ENCODE measurements at regions not wholly inside any gene's neighbourhood (a gene's known extent, or its start where the extent isn't known, plus 50 kb on each side); places are given as distances from the start of the nearest gene placed in this dataset.
"Not testable (repeated sequence)": the region's sequence is repeated elsewhere in the genome, so short reads cannot be mapped to it uniquely, and the experiment has no call there.

DNA sequence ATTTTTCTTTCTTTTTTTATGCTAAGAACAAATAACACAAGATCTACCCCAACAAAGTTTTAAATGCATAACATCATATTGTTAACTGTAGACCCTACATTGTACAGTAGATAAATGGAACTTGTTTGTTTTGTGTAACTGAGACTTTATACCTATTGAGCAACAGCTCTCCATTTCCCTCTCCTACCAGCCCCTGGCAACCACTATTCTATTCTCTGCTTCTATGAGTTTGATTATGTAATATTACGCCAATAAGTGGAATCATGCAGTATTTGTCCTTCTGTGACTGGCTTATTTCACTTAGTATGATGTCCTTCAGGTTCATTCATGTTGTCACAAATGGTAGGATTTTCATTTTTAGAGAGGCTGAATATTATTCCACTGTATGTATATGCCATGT lies 308.2 kb upstream of the PRR16 start:
- DNase-seq, result no peak

DNA sequence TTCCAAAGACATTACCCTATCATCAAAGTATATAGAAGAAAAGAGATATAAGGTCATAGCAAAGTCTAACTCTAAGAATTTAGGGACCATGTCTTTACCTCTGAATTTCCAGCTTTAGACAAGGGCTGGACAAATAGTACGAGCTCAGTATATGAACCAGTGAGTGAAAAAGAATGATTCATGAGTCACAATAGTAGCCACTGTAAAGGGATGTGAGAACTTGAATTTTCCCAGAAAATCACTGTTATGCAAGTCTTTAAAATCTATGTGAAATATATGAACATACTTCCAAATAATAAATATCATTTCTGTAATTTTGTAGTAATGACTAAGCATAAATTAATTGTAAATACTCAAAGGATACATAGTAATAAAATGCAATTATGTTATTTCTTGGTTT lies 305.9 kb upstream of the PRR16 start:
- no peak for DNase-seq

DNA sequence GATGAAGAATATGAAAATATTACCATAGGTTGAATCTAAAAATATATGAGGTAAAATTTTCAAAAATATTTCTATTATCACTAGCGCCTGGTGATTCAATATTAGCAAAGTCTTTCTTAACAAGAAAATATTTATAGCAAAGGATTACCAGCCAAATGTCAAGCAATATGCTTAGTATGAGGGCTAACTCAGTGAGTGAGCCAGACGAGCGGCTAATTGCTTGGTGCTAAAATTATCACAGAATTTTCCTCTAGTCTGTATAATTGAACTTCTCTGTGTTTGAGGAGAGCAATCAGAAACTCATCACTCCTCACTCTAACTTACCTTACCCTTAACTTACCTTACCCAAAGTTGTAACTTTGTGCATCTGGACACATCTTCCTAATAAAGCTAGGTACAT lies 304.9 kb upstream of the PRR16 start:
- no peak for DNase-seq

DNA sequence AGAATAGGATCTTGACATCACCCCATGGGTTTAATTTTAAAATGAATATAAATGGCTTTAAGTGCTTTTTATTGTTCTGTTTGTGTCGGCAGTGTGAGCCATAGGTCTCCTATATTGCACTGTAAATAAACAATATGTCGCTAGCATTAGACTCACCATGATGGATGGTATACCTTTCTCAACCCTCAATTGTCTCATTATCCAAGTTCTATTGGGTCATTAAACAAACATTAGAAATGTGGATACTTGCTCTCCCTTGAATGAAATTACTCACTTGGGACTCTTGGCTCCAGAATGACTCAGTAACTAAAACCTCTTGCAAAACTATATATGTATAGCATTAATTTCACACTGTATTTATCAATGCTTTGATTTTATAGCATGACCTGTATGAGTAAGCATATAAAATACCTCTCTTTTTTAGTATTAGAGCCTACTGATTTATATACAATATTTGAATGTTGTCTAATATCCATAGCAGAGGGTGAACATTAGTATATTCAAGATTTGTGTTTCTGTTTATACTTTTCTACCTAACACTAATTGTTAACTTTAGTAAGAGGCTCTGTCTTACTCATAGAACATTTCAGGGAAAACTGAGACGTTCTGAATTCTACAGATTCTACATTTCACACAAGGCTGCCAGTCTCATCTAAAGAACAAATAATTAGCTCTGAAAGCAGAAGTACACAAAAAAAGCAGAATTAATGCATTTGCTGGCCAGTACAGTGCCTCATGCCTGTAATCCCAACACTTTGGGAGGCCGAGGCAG lies 303.8 kb upstream of the PRR16 start:
- DNase-seq, result no peak

DNA sequence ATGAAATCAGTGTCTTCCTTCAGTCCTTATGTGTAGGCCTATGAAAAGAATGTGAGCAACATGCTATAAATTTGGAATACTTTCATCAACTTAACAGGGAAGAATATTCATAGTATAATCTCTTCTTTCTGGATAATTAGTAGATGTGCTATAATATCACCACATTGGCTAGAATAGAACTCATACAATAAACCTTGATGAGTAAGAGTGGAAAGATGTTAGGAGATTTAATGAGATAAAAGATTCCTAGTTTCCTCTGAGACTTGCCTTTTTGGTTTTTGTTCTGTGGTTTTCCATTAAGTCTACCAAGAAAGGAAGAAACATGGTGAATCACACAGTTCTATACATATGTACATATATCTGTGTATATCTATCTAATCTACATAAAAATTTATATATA lies 301.8 kb upstream of the PRR16 start:
- no peak for DNase-seq

DNA sequence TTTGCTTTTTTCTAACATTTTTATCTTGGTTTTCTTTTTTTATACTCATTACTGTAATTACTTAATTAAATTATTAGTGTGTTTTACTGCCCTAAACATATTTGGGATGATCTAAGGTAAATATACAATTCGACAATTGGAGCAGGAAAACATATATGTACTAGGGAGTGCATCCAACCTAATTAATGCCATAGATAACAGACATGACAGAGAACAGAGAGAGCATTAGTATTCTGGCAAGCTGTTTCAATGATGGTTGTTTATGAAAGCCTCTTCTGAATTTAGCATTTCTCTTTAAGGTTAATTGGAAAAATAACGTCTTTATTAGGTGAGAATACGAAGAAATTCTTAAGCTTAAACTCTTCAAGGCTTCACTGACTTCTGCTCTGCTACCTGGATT lies 300.1 kb upstream of the PRR16 start:
- DNase-seq, result no peak

DNA sequence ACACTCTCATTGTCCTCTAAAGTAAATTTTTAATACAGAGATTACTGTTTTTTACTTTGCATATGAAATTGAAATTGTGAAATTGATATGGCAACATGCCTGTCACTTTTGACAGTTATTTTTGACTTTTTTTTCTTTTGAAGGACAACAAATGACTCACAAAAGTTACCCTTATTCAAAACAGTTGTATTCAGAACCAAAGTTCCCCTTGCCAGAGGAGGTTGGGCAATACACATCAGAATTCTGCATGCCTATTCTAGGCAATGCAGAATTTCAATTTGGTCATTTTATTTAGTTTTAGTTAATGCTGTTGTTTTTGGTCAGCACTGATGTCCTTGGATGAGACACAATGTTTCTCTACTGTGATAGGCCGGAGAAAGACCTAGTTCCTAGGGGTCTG lies 299.1 kb upstream of the PRR16 start:
- no peak for DNase-seq

DNA sequence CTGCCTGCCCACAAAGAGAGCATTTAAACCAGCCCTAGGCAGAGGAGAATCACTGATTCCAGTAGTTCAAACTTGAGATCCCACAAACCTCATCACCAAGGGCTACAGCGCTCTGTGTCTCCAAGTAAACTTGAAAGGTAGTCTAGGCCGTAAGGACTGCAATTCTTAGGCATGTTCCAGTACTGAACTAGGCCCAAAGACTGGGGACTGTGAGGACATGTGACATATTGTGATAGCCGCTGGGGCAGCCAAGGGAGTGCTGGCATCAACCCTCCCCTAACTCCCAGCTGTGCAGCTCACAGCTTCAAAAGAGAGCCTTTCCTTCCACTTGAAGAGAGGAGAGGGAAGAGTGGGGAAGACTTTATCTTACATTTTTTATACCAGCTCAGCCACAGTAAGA lies 291.0 kb upstream of the PRR16 start:
- no peak for DNase-seq

DNA sequence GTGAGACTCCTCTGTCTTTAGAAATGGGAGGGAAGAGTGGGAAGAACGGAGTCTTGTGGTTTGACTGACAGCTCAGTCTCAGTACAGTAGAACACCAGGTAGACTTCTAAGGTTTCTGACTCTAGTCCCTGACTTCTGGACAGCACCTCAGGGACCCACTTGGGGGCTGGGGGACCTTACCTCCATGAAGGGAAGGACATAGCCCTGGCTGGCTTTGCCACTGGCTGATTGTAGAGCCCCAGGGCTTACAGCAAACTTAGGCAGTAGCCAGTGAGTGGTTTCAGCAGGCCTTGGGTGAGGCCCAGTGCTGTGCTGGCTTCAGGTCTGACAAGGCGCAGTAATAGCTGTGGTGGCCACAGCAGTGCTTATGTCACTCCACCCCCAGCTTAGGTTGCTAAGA lies 290.0 kb upstream of the PRR16 start:
- DNase-seq, result no peak

DNA sequence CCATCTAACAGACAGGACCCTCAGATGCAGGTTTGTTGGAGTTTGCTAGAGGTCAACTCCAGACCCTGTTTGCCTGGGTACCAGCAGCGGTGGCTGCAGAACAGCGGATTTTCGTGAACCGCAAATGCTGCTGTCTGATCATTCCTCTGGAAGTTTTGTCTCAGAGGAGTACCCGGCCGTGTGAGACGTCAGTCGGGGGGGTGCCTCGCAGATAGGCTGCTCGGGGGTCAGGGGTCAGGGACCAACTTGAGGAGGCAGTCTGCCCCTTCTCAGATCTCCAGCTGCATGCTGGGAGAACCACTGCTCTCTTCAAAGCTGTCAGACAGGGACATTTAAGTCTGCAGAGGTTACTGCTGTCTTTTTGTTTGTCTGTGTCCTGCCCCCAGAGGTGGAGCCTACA lies 282.9 kb upstream of the PRR16 start:
- not testable (repeated sequence) for DNase-seq

DNA sequence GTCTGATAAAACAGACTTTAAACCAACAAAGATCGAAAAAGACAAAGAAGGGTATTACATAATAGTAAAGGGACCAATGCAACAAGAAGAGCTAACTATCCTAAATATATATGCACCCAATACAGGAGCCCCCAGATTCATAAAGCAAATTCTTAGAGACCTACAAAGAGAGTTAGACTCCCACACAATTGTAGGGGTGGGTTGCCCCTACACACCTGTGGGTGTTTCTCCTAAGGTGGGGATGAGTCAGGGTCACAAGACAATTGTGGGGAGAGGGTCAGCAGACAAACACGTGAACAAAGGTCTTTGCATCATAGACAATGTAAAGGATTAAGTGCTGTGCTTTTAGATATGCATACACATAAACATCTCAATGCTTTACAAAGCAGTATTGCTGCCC lies 269.4 kb upstream of the PRR16 start:
- DNase-seq, result not testable (repeated sequence)

DNA sequence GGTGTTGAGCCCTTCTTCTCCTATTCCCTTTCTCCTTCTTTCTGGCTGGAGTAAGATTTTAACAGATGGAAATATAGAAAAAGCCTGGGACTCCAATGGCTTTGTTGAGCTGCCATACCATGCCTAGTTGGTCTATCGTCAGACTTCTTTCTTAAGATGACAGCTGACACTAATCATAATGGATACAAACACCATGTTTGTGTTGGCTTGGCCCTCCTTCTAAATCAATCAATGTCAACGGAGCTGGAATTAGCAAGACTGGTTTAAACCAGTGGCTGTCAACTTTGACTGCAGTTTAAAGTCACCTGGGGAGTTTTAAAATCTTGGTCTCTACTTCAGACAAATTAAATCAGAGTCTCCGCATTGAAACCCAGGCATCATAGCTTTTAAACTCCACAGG lies 264.5 kb upstream of the PRR16 start:
- no peak for DNase-seq

DNA sequence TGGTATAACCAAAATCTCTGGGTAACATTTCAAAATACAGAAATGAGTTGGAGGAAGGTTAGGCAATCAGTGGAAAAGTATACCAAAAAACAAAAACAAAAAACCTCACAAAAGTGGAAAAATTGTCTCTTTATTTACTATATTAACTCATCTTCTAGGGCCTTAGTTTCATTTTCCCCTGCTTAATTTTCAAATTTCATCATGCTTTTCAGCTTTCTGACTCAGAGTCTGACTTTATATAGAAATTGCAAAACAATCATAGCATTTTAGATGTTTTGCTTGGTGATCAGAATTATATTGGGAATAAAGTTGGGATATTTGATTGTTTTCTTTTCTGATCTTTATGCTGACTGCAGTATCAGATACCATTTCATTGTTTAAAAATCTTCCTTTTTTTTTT lies 257.0 kb upstream of the PRR16 start:
- no peak for DNase-seq

DNA sequence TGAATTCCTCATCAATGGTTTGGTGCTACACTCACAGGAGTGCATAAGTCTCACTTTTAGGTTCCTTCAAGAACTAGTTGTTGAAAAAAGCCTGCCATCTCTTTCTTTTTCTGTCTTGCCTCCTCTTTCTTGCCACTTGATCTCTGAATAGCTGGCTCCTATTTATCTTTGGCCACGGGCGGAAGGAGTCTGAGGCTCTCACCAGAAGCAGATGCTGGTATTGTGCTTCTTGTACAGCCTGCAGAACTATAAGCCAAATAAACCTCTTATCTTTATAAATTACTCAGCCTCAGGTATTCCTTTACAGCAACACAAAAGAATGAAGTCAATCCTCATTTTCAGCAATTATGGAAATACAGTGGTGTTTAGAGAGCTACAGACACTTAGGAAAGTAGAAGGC lies 247.1 kb upstream of the PRR16 start:
- no peak for DNase-seq

DNA sequence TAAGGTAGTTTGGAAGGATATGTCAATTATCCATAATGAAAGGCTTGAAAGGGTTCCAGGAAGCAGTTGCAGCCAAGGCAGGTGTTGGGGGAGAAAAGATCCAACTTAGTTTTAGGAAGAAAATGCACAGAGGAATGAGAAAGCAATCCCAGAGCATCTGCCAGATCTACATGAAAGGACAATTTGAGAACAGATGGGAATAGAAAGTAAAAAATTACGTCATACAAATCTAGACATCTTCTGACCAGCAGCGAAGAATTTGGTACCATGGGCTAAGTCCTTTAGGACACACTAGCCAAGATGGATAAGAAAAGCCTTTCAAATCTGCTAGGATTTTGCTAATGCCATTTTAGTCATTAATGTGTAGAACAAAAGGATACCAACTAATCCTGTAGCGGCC lies 244.1 kb upstream of the PRR16 start:
- DNase-seq, result no peak

DNA sequence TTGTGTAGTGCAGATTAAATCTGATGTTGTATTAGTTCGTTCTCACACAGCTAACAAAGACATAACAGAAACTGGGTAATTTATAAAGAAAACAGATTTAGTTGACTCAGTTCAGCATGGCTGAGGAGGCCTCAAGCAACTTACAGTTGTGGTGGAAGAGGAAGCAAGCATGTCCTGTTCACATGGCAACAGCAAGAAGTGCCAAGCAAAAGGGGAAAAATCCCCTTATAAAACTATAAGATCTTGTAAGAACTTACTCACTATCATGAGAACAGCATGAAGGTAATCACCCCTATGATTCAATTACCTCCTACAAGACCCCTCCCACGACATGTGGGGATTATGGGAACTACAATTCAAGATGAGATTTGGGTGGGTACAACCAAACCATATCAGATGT lies 238.6 kb upstream of the PRR16 start:
- no peak for DNase-seq

DNA sequence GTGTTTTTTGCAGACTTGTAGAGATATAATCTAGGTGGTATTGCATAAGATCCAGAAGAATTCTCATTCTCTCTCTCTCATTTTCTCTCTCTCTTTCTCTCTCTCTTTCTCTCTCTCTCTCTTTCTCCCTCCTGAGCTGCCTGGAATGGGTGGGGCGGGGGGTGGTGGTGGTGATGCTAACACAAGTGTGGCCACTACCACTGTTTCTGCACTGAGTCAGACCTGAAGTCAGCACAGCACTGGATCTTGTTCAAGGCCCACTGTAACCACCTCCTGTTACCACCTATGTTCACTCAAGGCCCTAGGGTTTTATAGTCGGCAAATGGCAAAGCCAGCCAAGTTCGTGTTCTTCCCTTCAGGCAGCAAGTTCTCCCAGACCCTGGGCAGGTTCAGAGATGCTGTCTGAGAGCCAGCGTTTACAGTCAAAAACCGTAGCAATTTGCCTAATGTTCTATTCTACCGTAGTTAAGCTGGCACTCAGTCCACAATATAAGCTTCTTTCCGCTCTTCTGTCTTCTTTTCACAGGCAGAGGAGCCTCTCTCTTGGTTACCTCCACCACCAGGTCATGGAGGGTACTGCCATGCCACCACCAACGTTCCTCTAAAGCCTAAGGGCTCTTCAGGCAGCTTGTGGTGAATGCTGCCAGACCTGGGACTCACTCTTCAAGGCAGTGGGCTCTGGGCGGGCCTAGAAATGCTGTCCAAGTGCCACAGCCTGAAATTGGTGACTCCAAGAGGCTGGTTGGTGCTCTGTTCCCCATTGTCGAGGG lies 235.7 kb upstream of the PRR16 start:
- DNase-seq, result no peak

DNA sequence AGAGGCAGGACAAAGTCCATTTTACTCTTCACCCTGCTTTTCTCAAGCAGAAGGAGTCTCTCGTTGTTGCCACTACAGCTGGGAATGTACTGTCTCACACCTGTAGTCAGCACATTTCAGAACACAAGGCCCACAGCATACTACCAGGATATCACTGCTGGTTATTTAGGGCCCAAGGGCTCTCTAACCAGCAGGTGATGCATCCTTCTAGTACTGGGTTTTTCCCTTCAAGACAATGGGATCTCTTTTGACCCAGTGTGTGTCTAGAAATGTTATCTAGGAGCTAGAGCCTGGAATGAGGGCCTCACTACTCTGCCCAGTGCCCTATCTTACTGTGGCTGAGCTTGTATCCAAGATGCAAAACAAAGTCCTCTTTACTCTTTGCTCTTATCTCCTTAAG lies 235.1 kb upstream of the PRR16 start:
- DNase-seq, result no peak

DNA sequence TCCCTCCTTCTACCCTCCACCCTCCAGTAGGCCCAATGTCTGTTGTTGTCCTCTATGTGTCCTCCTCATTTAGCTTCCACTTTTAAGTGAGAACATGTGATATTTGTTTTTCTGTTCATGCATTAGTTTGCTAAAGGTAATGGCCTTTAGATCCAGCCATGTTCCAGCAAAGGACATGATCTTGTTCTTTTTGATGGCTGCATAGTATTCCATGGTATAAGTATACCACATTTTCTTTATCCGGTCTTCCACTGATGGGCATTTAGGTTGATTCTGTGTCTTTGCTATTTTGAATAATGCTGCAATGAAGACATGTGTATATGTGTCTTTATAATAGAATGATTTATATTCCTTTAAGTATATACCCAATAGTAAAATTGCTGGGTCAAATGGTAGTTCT lies 232.5 kb upstream of the PRR16 start:
- no peak for DNase-seq

DNA sequence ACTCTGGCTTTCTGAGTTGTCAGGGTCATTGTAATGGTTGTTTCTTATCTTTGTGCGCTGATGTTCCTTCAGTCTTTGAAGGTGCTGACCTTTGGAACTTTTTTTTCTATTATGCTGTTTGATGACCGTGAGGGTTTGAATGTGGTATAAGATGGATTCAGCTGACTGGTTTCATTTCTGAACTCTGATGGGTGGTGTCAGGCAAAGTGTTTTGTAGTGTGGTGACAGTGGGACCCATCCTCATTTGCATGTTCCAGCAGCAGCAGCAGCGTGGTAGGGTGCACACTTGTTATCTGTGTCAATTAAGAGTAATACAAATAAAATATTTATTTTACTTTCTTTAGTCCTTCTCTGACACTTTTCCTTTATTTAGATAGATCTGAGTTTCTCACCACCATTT lies 227.7 kb upstream of the PRR16 start:
- DNase-seq, result no peak

DNA sequence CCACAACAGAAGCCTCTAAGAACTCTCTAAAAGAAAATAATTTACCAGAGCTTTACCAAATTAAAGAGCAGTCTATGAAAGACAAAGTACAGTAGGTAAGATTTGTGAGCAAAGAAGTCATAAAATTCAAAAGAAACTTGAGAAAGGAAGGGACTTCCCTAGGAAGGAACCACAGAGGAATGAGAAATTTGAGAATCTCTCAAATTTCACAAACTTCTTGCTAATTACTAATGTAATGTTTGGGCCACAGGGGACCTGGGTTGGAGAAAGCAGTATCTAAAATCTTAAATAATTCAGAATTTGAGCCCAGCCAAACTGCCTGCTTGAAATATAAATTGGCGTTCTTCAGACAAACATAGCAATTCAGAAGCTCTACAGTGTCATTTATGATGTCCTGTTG lies 225.0 kb upstream of the PRR16 start:
- DNase-seq, result no peak

DNA sequence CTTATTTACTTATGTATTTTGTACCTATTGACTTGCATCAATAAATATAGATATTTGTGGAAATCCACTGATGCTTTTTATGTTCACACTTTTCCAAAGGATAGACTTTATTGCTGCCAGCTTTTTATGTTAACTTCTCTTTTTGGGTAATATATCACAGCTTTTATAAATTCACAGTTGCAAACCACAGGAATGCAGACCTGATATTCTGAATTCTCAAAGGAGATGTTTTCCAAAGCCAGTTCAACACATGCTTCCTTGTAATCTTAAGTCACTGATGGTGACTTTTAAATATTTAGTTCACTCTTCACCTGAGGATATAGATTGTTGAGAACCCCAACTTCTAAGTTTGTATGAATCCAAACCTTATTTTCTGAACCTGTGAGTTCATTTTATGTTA lies 223.4 kb upstream of the PRR16 start:
- no peak for DNase-seq

DNA sequence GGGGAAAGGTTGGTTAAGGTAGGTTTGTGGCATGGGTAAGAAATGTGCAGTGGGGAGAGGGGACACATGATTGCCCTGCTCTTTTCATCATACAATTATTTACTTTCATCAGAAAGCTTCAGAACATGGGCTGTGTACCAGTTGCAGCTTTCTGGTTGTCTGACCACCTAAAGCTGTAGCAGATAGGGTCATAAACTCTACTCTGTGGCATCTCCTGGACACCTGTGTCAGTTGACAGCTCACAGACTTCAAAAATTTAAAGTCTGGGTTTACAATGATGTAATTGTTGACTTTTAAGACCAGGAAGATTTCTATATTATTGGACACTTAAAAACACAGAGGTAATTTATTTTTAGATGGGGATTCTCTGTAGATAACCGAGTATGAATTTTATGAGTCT lies 222.7 kb upstream of the PRR16 start:
- no peak for DNase-seq

DNA sequence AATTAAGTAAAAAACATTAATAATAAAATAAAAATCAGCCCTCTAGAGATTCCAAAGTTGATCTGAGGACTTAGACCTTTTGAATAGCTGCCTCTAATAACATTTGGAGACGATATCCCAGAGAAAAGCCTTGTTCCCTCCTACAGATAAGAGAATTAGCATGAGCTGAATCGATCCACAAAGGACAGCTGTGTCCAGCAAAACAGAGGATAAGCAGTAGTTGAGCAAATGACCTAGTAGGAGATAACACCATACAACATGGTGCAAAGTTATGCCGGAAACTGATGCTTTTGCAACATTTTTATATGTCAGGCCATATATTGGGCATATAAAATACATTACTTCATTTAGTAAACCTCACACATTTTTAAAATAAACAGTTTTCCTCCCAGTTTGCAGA lies 212.2 kb upstream of the PRR16 start:
- no peak for DNase-seq

DNA sequence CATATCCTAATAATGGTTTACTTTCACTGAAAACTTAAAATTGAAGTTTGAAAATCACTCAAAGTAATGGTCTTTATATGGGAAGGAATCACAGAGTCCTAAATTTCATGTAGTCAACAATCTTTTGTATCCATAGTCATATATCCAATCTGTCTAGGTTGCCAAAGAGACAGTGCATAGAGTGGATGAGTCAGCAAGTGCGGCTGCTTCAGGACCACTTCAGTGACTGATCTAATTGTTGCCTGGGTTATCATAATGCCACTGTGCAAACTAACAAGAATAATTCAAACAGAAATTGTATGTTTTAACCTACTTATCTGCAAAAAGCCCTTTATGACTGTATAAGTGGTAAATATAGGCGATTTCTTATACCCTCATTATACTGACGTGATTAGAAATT lies 211.3 kb upstream of the PRR16 start:
- no peak for DNase-seq
